Chondrocyte (in vitro differentiated cells): ENCODE measurements at regions not wholly inside any gene's neighbourhood (a gene's known extent, or its start where the extent isn't known, plus 50 kb on each side); places are given as distances from the start of the nearest gene placed in this dataset.

Source experiments
- DNase-seq: peaks from one replicate; pipeline ENCODE4 v3.0.0; 2021; ENCODE audit warnings: mixed read lengths, low spot score
- H3K27ac Mint-ChIP-seq: one replicate; pipeline ENCODE4 v1.8.0; 2021; ENCODE audit warnings: mild to moderate bottlenecking, moderate library complexity, mixed read lengths; ENCODE audit not compliant: unreplicated experiment
- H3K27me3 Mint-ChIP-seq: 2 replicates; pipeline ENCODE4 v1.8.0; 2021; ENCODE audit warnings: low read depth, mixed read lengths
- H3K36me3 Mint-ChIP-seq: 2 replicates; pipeline ENCODE4 v1.8.0; 2021; ENCODE audit warnings: low read depth, mixed read lengths
- H3K4me1 Mint-ChIP-seq: 2 replicates; pipeline ENCODE4 v1.8.0; 2021; ENCODE audit warnings: low read depth, mild to moderate bottlenecking, mixed read lengths
- H3K4me3 Mint-ChIP-seq: one replicate; pipeline ENCODE4 v1.8.0; 2021; ENCODE audit warnings: mild to moderate bottlenecking, moderate library complexity, mixed read lengths; ENCODE audit not compliant: unreplicated experiment
- H3K9me3 Mint-ChIP-seq: 2 replicates; pipeline ENCODE4 v1.8.0; 2021; ENCODE audit warnings: low read depth, mixed read lengths
- CTCF ChIP-seq: fragments of 200-600 bp; sonication (generic); IDR thresholded peaks from 2 replicates; pipeline ENCODE4 v1.5.0; 2021; ENCODE audit warnings: antibody characterized with exemption, mild to moderate bottlenecking, moderate library complexity

- Mint-ChIP-seq H3K4me1 (no peaks in the 10 kb centered on the region), H3K36me3 (no peaks in the 10 kb centered on the region), H3K4me3 (no peak overlapping the region), H3K9me3 (peaks cover 8% of the 10 kb centered on the region), H3K27ac (no peak overlapping the region), H3K27me3 (no peaks in the 10 kb centered on the region)
- DNase-seq: no peak
- TF ChIP-seq CTCF: no peak
Measured at GRCh38 chr3:147002721-147003120, 397.6 kb upstream of the PLSCR5 start.

- H3K27ac Mint-ChIP-seq: no peak overlapping the region
- no peak overlapping the region for H3K4me3 Mint-ChIP-seq
- H3K27me3 Mint-ChIP-seq: no peaks in the 10 kb centered on the region
- DNase-seq: no peak
- H3K4me1 Mint-ChIP-seq: no peaks in the 10 kb centered on the region
- H3K9me3 Mint-ChIP-seq: peaks cover 19% of the 10 kb centered on the region
- peaks cover under 1% of the 10 kb centered on the region for H3K36me3 Mint-ChIP-seq
- no peak for TF ChIP-seq CTCF
Measured at GRCh38 chr3:147000274-147000673, 395.1 kb upstream of the PLSCR5 start.

- Mint-ChIP-seq H3K4me3 (no peak overlapping the region), H3K27me3 (no peaks in the 10 kb centered on the region), H3K27ac (no peak overlapping the region), H3K36me3 (peaks cover 3% of the 10 kb centered on the region), H3K4me1 (no peaks in the 10 kb centered on the region), H3K9me3 (peaks cover 17% of the 10 kb centered on the region)
- DNase-seq: no peak
- TF ChIP-seq CTCF: no peak
Measured at GRCh38 chr3:146991907-146992306, 386.8 kb upstream of the PLSCR5 start.

GRCh38 chr3:146975476-146975875 lies 370.3 kb upstream of the PLSCR5 start:
- no peak for TF ChIP-seq CTCF
- Mint-ChIP-seq H3K27ac (no peak overlapping the region), H3K27me3 (no peaks in the 10 kb centered on the region), H3K4me1 (no peaks in the 10 kb centered on the region), H3K9me3 (no peaks in the 10 kb centered on the region), H3K4me3 (no peak overlapping the region), H3K36me3 (no peaks in the 10 kb centered on the region)
- DNase-seq: no peak

GRCh38 chr3:146975032-146975431 lies 369.9 kb upstream of the PLSCR5 start:
- TF ChIP-seq CTCF: no peak
- no peaks in the 10 kb centered on the region for H3K4me1 Mint-ChIP-seq
- no peak overlapping the region for H3K27ac Mint-ChIP-seq
- H3K27me3 Mint-ChIP-seq: no peaks in the 10 kb centered on the region
- no peaks in the 10 kb centered on the region for H3K9me3 Mint-ChIP-seq
- no peak for DNase-seq
- H3K4me3 Mint-ChIP-seq: no peak overlapping the region
- no peaks in the 10 kb centered on the region for H3K36me3 Mint-ChIP-seq
